CD8-positive, alpha-beta memory T cell (primary cell): ENCODE measurements at regions not wholly inside any gene's neighbourhood (a gene's known extent, or its start where the extent isn't known, plus 50 kb on each side); places are given as distances from the start of the nearest gene placed in this dataset.

Experiments used
- CTCF ChIA-PET: fragments of 350-600 bp; sonication (Branson Sonifier 250); formaldehyde crosslinking; loops from one replicate; lab custom pipeline; 2021; ENCODE audit warnings: antibody characterized with exemption; lab: Charles Lee
- POLR2A ChIA-PET: fragments of 350-600 bp; sonication (Branson Sonifier 250); formaldehyde crosslinking; loops from one replicate; lab custom pipeline; 2021; ENCODE audit warnings: antibody characterized with exemption; lab: Charles Lee
- DNase-seq, 5 donors: peaks; one replicate each; pipeline versions ENCODE4 v3.0.0 to v3.0.0-alpha.2; 2020 to 2022; ENCODE audit warnings: mixed read lengths in 1 of 5
- H3K27ac ChIP-seq: one replicate; pipeline ENCODE4 v1.7.0; 2013; ENCODE audit warnings: low read depth, mild to moderate bottlenecking, low read length, moderate library complexity
- H3K27me3 ChIP-seq: 2 replicates; pipeline ENCODE4 v1.7.0; 2013; ENCODE audit warnings: low read length, mild to moderate bottlenecking; ENCODE audit not compliant: insufficient read depth, poor library complexity, severe bottlenecking
- H3K36me3 ChIP-seq: 2 replicates; pipeline ENCODE4 v1.7.0; 2013; ENCODE audit warnings: mild to moderate bottlenecking, low read length, moderate library complexity; ENCODE audit not compliant: insufficient read depth
- H3K4me1 ChIP-seq: 2 replicates; pipeline ENCODE4 v1.7.0; 2013; ENCODE audit warnings: mild to moderate bottlenecking, low read length, moderate library complexity; ENCODE audit not compliant: insufficient read depth
- H3K4me3 ChIP-seq: 2 replicates; pipeline ENCODE4 v1.7.0; 2013; ENCODE audit warnings: mild to moderate bottlenecking, low read length
- H3K9me3 ChIP-seq: 2 replicates; pipeline ENCODE4 v1.7.0; 2013; ENCODE audit warnings: mild to moderate bottlenecking, low read length
- H3K27ac Mint-ChIP-seq, 8 donors: one replicate each; pipeline ENCODE4 v1.8.0; 2020 to 2021; ENCODE audit warnings: mixed read lengths in 8 of 8, mild to moderate bottlenecking in 6 of 8, inconsistent platforms in 3 of 8, moderate library complexity in 3 of 8
- H3K27me3 Mint-ChIP-seq, 2 donors: one replicate each; pipeline ENCODE4 v1.8.0; 2020 to 2021; ENCODE audit warnings: mixed read lengths in 2 of 2, mild to moderate bottlenecking in 1 of 2, moderate library complexity in 1 of 2
- H3K36me3 Mint-ChIP-seq, 3 donors: one replicate each; pipeline ENCODE4 v1.8.0; 2020 to 2021; ENCODE audit warnings: mixed read lengths in 3 of 3, inconsistent platforms in 1 of 3, mild to moderate bottlenecking in 1 of 3
- H3K4me1 Mint-ChIP-seq, 3 donors: one replicate each; pipeline ENCODE4 v1.8.0; 2020 to 2021; ENCODE audit warnings: mixed read lengths in 3 of 3, inconsistent platforms in 1 of 3, mild to moderate bottlenecking in 1 of 3
- H3K4me3 Mint-ChIP-seq, 7 donors: one replicate each; pipeline ENCODE4 v1.8.0; 2020 to 2021; ENCODE audit warnings: mixed read lengths in 7 of 7, mild to moderate bottlenecking in 6 of 7, moderate library complexity in 4 of 7, inconsistent platforms in 2 of 7
- H3K9me3 Mint-ChIP-seq, 5 donors: one replicate each; pipeline ENCODE4 v1.8.0; 2020 to 2022; ENCODE audit warnings: mixed read lengths in 5 of 5, mild to moderate bottlenecking in 3 of 5, moderate library complexity in 2 of 5, inconsistent platforms in 1 of 5

- Mint-ChIP-seq H3K27me3 (peaks cover 0 to 4% of the 10 kb centered on the region in 2 donors), H3K36me3 (no peaks in the 10 kb centered on the region), H3K4me1 (no peaks in the 10 kb centered on the region), H3K4me3 (no peak overlapping the region), H3K9me3 (peaks cover 0 to 7% (median 2%) of the 10 kb centered on the region in 5 donors), H3K27ac (no peak overlapping the region)
- POLR2A ChIA-PET = no interaction called here
- Histone ChIP-seq H3K4me3 (no peak overlapping the region), H3K4me1 (no peaks in the 10 kb centered on the region), H3K27me3 (no peaks in the 10 kb centered on the region), H3K36me3 (no peaks in the 10 kb centered on the region), H3K9me3 (no peaks in the 10 kb centered on the region), H3K27ac (no peak overlapping the region)
- no peak for DNase-seq
- CTCF ChIA-PET = no interaction called here
Measured at GRCh38 chr5:167840527-167841130, 450.8 kb upstream of the WWC1 start.

- no peak for DNase-seq
- Mint-ChIP-seq H3K9me3 (peaks cover 2 to 8% (median 4%) of the 10 kb centered on the region in 5 donors), H3K27ac (no peak overlapping the region), H3K4me1 (no peaks in the 10 kb centered on the region), H3K4me3 (no peak overlapping the region), H3K36me3 (no peaks in the 10 kb centered on the region), H3K27me3 (peaks cover 0 to 4% of the 10 kb centered on the region in 2 donors)
- no peaks in the 10 kb centered on the region for H3K4me1 ChIP-seq
- H3K27ac ChIP-seq = no peak overlapping the region
- no peak overlapping the region for H3K4me3 ChIP-seq
- POLR2A ChIA-PET = interaction anchor here (0.7 kb wide), 1 partner anchor 68 kb away, joined by 3 read pairs; no protein-coding TSS in a partner anchor
- H3K9me3 ChIP-seq = no peaks in the 10 kb centered on the region
- CTCF ChIA-PET = no interaction called here
- H3K36me3 ChIP-seq = no peaks in the 10 kb centered on the region
- no peaks in the 10 kb centered on the region for H3K27me3 ChIP-seq
Measured at GRCh38 chr5:167843881-167844572, 447.4 kb upstream of the WWC1 start.

GRCh38 chr5:167845952-167846351 is 445.5 kb upstream of the WWC1 start:
- no peak for DNase-seq
- ChIA-PET POLR2A (no interaction called here), CTCF (no interaction called here)
- Mint-ChIP-seq H3K4me1 (no peaks in the 10 kb centered on the region), H3K9me3 (peaks cover 0 to 7% (median 4%) of the 10 kb centered on the region in 5 donors), H3K36me3 (no peaks in the 10 kb centered on the region), H3K27me3 (no peaks in the 10 kb centered on the region), H3K27ac (no peak overlapping the region), H3K4me3 (no peak overlapping the region)
- no peaks in the 10 kb centered on the region for H3K27me3 ChIP-seq
- no peaks in the 10 kb centered on the region for H3K36me3 ChIP-seq
- no peaks in the 10 kb centered on the region for H3K9me3 ChIP-seq
- H3K4me3 ChIP-seq = no peak overlapping the region
- H3K27ac ChIP-seq = no peak overlapping the region
- no peaks in the 10 kb centered on the region for H3K4me1 ChIP-seq

GRCh38 chr5:167849874-167850273 is 441.6 kb upstream of the WWC1 start:
- Mint-ChIP-seq H3K27me3 (no peaks in the 10 kb centered on the region), H3K4me3 (no peak overlapping the region), H3K27ac (no peak overlapping the region), H3K4me1 (no peaks in the 10 kb centered on the region), H3K36me3 (no peaks in the 10 kb centered on the region), H3K9me3 (peaks cover 0 to 12% (median 3%) of the 10 kb centered on the region in 5 donors)
- DNase-seq = no peak
- CTCF ChIA-PET = no interaction called here
- H3K36me3 ChIP-seq = no peaks in the 10 kb centered on the region
- H3K9me3 ChIP-seq = no peaks in the 10 kb centered on the region
- no peak overlapping the region for H3K27ac ChIP-seq
- POLR2A ChIA-PET = no interaction called here
- no peaks in the 10 kb centered on the region for H3K27me3 ChIP-seq
- H3K4me3 ChIP-seq = no peak overlapping the region
- no peaks in the 10 kb centered on the region for H3K4me1 ChIP-seq

- Histone ChIP-seq H3K36me3 (no peaks in the 10 kb centered on the region), H3K9me3 (no peaks in the 10 kb centered on the region), H3K4me3 (no peak overlapping the region), H3K27me3 (no peaks in the 10 kb centered on the region), H3K27ac (no peak overlapping the region), H3K4me1 (no peaks in the 10 kb centered on the region)
- peaks cover 0 to 11% (median under 1%) of the 10 kb centered on the region in 5 donors for H3K9me3 Mint-ChIP-seq
- H3K36me3 Mint-ChIP-seq = no peaks in the 10 kb centered on the region
- no peak overlapping the region for H3K4me3 Mint-ChIP-seq
- H3K4me1 Mint-ChIP-seq = no peaks in the 10 kb centered on the region
- POLR2A ChIA-PET = no interaction called here
- H3K27ac Mint-ChIP-seq = no peak overlapping the region
- no peaks in the 10 kb centered on the region for H3K27me3 Mint-ChIP-seq
- DNase-seq = no peak
- CTCF ChIA-PET = no interaction called here
Measured at GRCh38 chr5:167850911-167851310, 440.5 kb upstream of the WWC1 start.

DNA sequence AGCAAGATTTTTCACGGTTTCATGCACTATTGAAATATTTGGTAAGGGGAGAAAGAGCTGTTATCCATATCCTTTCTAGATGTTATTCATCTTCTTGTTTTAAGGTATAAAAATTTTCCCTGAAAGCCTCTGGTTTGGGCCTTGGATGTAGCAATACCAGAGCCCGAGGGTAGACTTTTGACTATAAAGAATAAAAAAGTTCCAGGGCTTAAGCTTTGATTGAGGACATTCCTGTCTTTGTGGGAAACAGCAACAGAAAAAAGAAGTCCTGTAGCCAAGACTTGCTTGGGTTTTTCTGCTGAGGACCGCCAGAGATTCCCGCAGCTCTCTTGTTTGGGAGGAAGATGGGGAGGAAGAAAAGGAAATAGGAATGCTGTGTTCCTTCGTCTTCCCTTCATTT is 440.0 kb upstream of the WWC1 start:
- Histone ChIP-seq H3K27me3 (no peaks in the 10 kb centered on the region), H3K9me3 (no peaks in the 10 kb centered on the region), H3K4me3 (no peak overlapping the region), H3K36me3 (no peaks in the 10 kb centered on the region), H3K4me1 (no peaks in the 10 kb centered on the region), H3K27ac (no peak overlapping the region)
- Mint-ChIP-seq H3K4me3 (no peak overlapping the region), H3K27me3 (no peaks in the 10 kb centered on the region), H3K4me1 (no peaks in the 10 kb centered on the region), H3K36me3 (no peaks in the 10 kb centered on the region), H3K27ac (no peak overlapping the region), H3K9me3 (peaks cover 0 to 9% (median 0%) of the 10 kb centered on the region in 5 donors)
- ChIA-PET CTCF (no interaction called here), POLR2A (no interaction called here)
- DNase-seq = no peak

DNA sequence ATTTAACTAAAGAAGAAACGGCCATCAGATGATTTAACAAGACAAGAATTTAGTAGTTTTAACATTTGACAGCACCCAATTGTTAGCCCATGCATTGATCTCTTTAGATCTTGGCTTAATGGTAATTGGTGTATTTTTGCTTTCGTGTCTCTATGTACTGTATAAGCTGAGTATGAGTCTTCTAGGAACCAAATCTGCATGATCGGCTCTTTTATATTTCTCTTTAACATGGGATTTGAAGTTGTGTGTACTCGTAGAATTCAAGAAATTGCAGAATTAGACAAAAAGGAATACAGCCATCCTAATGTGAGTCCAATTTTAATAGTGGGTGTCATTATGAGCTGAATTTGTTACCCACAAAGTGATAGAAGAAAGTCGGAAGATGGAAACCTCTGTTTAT is 438.9 kb upstream of the WWC1 start:
- Histone ChIP-seq H3K4me3 (no peak overlapping the region), H3K36me3 (no peaks in the 10 kb centered on the region), H3K27ac (no peak overlapping the region), H3K9me3 (no peaks in the 10 kb centered on the region), H3K27me3 (no peaks in the 10 kb centered on the region), H3K4me1 (no peaks in the 10 kb centered on the region)
- ChIA-PET POLR2A (no interaction called here), CTCF (no interaction called here)
- DNase-seq = no peak
- no peaks in the 10 kb centered on the region for H3K27me3 Mint-ChIP-seq
- no peak overlapping the region for H3K4me3 Mint-ChIP-seq
- H3K9me3 Mint-ChIP-seq = peaks cover 0 to 5% (median 0%) of the 10 kb centered on the region in 5 donors
- no peak overlapping the region for H3K27ac Mint-ChIP-seq
- H3K36me3 Mint-ChIP-seq = no peaks in the 10 kb centered on the region
- H3K4me1 Mint-ChIP-seq = no peaks in the 10 kb centered on the region

DNA sequence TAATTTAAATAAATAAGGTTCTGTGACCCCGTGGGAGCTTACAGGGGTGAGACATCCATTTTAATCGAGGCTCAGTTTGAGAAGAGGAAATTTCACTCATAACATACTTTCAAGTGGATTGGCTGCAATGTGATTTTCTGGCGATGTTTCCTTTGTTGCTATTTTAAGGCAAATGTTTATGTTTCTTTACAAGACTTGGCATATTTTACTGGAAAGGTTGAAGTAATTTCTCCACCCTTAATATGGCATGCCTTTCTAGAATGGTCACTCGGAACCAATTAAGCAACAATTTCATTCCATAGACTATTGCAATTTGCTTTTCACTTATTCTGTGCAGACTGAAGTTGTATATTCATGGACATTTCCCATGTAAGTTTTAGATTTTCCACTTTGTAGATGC is 438.0 kb upstream of the WWC1 start:
- Histone ChIP-seq H3K27ac (no peak overlapping the region), H3K9me3 (no peaks in the 10 kb centered on the region), H3K27me3 (no peaks in the 10 kb centered on the region), H3K4me3 (no peak overlapping the region), H3K4me1 (no peaks in the 10 kb centered on the region), H3K36me3 (no peaks in the 10 kb centered on the region)
- ChIA-PET CTCF (no interaction called here), POLR2A (no interaction called here)
- Mint-ChIP-seq H3K36me3 (no peaks in the 10 kb centered on the region), H3K27me3 (no peaks in the 10 kb centered on the region), H3K9me3 (peaks cover 0 to 5% (median 0%) of the 10 kb centered on the region in 5 donors), H3K4me3 (no peak overlapping the region), H3K27ac (no peak overlapping the region), H3K4me1 (no peaks in the 10 kb centered on the region)
- DNase-seq = no peak
